HepG2 (cell line): ENCODE measurements at regions not wholly inside any gene's neighbourhood (a gene's known extent, or its start where the extent isn't known, plus 50 kb on each side); places are given as distances from the start of the nearest gene placed in this dataset.

Experiments used
- ATAC-seq: fragments of 200-7000 bp; cut with Tn5 transposase; 3 replicates; pipeline ENCODE4 v1.9.1; 2020; ENCODE audit warnings: mild to moderate bottlenecking, moderate library complexity
- BruUV-seq: library from RNA; stranded (reverse); fragments of 400-500 nt; replicated peaks from 2 replicates; lab custom pipeline; 2021; lab: Mats Ljungman, UMichigan
- CTCF ChIA-PET: fragments of 300-600 bp; formaldehyde crosslinking; extraction: SDS; loops from one replicate; lab custom pipeline; 2021; ENCODE audit warnings: low total read pairs, inconsistent platforms, low intra/inter-chr PET ratio; lab: Yijun Ruan, JAX
- POLR2A ChIA-PET: fragments of 350-600 bp; sonication (Branson Sonifier 250); formaldehyde crosslinking; loops from one replicate; lab custom pipeline; 2020; ENCODE audit warnings: antibody characterized with exemption, inconsistent platforms; lab: Yijun Ruan, JAX
- DNase-seq: peaks from one replicate; pipeline ENCODE4 v3.0.0-alpha.2; 2015; ENCODE audit warnings: low spot score
- FAIRE-seq: peaks from 3 replicates; lab custom pipeline; 2011; peaks lifted over from hg19 to GRCh38; lab: Jason Lieb, UNC
- H2AFZ ChIP-seq: one replicate; pipeline ENCODE4 v1.6.1; 2011; ENCODE audit warnings: low read length, inconsistent platforms
- H3K27ac ChIP-seq: fragments of 300-600 bp; 3 replicates; pipeline ENCODE4 v1.8.0; 2011; ENCODE audit warnings: mixed run types, mild to moderate bottlenecking, mixed read lengths, low read length, inconsistent platforms; ENCODE audit not compliant: insufficient read depth; ENCODE audit errors: extremely low read length
- H3K27me3 ChIP-seq, 2 experiments: fragments of 200-600 bp in 1 of 2; 2 replicates in 1 of 2; 3 replicates in 1 of 2; pipeline versions ENCODE4 v1.6.0 to v1.8.0; 2011; ENCODE audit warnings: low read length in 2 of 2, mild to moderate bottlenecking in 2 of 2, moderate library complexity in 2 of 2, inconsistent platforms in 1 of 2; ENCODE audit not compliant: insufficient read depth in 2 of 2, control insufficient read depth in 1 of 2
- H3K36me3 ChIP-seq, 2 experiments: fragments of 200-600 bp in 1 of 2; replicated peaks in 1 of 2; 2 replicates in 1 of 2; 3 replicates in 1 of 2; pipeline versions ENCODE4 v1.5.1 to v1.8.0; 2011; ENCODE audit warnings: low read length in 2 of 2, inconsistent platforms in 1 of 2; ENCODE audit not compliant: insufficient read depth in 2 of 2, control insufficient read depth in 1 of 2
- H3K4me1 ChIP-seq: 2 replicates; pipeline ENCODE4 v1.5.1; 2012; ENCODE audit warnings: low read length, inconsistent platforms; ENCODE audit not compliant: insufficient read depth
- H3K4me2 ChIP-seq: 2 replicates; pipeline ENCODE4 v1.6.0; 2011; ENCODE audit warnings: low read depth, low read length, inconsistent platforms
- H3K4me3 ChIP-seq, 3 experiments: fragments of 200-600 bp in 1 of 3; sonication (generic), shearing (Covaris generic) in 1 of 3; replicated peaks in 1 of 3; 2 replicates each; pipeline ENCODE4 v1.5.1; 2011 to 2016; ENCODE audit warnings: low read length in 3 of 3, inconsistent platforms in 2 of 3, low read depth in 2 of 3, mild to moderate bottlenecking in 2 of 3, control low read depth in 1 of 3, mixed read lengths in 1 of 3; ENCODE audit not compliant: insufficient read depth in 1 of 3
- H3K79me2 ChIP-seq: one replicate; pipeline ENCODE4 v1.6.1; 2011; ENCODE audit warnings: low read length, inconsistent platforms; ENCODE audit not compliant: insufficient read depth
- H3K9ac ChIP-seq: 2 replicates; pipeline ENCODE4 v1.6.0; 2011; ENCODE audit warnings: mild to moderate bottlenecking, low read depth, low read length, inconsistent platforms; ENCODE audit not compliant: insufficient read depth
- H3K9me3 ChIP-seq: 2 replicates; pipeline ENCODE4 v1.5.1; 2012; ENCODE audit warnings: mild to moderate bottlenecking, low read length
- H4K20me1 ChIP-seq: 2 replicates; pipeline ENCODE4 v1.6.0; 2011; ENCODE audit warnings: inconsistent platforms, mild to moderate bottlenecking, low read length, moderate library complexity; ENCODE audit not compliant: insufficient read depth
- CAMTA2 ChIP-seq: sonication (generic); formaldehyde crosslinking; IDR thresholded peaks from 2 replicates; pipeline ENCODE4 v1.4.0; 2020; ENCODE audit warnings: mild to moderate bottlenecking, missing genetic modification reagents, borderline replicate concordance
- DNMT1 ChIP-seq: sonication (generic); formaldehyde crosslinking; IDR thresholded peaks from 2 replicates; pipeline ENCODE4 v1.5.1; 2020; ENCODE audit warnings: mild to moderate bottlenecking, missing genetic modification reagents
- NCOA1 ChIP-seq: sonication (generic); formaldehyde crosslinking; IDR thresholded peaks from 2 replicates; pipeline ENCODE4 v1.9.0; 2021; ENCODE audit warnings: missing genetic modification reagents
- NFIB ChIP-seq: sonication (generic); formaldehyde crosslinking; IDR thresholded peaks from 2 replicates; pipeline ENCODE4 v1.9.0; 2021; ENCODE audit warnings: missing genetic modification reagents, mild to moderate bottlenecking, borderline replicate concordance
- NFKB2 ChIP-seq: sonication (generic); formaldehyde crosslinking; IDR thresholded peaks from 2 replicates; pipeline ENCODE4 v1.4.0; 2020; ENCODE audit warnings: missing genetic modification reagents, borderline replicate concordance
- ONECUT2 ChIP-seq: sonication (generic); formaldehyde crosslinking; IDR thresholded peaks from 2 replicates; pipeline ENCODE4 v1.4.0; 2020; ENCODE audit warnings: missing genetic modification reagents
- POLR2AphosphoS5 ChIP-seq: IDR thresholded peaks from 2 replicates; pipeline ENCODE4 v1.6.1; 2012; ENCODE audit warnings: low read depth, low read length
- SRY ChIP-seq: sonication (generic); formaldehyde crosslinking; IDR thresholded peaks from 2 replicates; pipeline ENCODE4 v1.8.0; 2022; ENCODE audit warnings: mild to moderate bottlenecking, missing genetic modification reagents
- TCF7 ChIP-seq: sonication (generic); IDR thresholded peaks from 2 replicates; pipeline ENCODE4 v1.6.1; 2016; ENCODE audit warnings: antibody characterized with exemption, low read depth
- ZNF292 ChIP-seq: sonication (generic); formaldehyde crosslinking; IDR thresholded peaks from 2 replicates; pipeline ENCODE4 v1.8.1; 2022; ENCODE audit warnings: mild to moderate bottlenecking, low read depth, missing genetic modification reagents, borderline replicate concordance
- ZNF839 ChIP-seq: sonication (generic); formaldehyde crosslinking; IDR thresholded peaks from 2 replicates; pipeline ENCODE4 v1.4.0; 2020; ENCODE audit warnings: missing genetic modification reagents, mild to moderate bottlenecking, borderline replicate concordance
- WGBS: methylation state at CpG from one replicate; pipeline ENCODE4 v1.1.6; 2017; ENCODE audit warnings: low lambda C conversion rate; 5-methylcytosine and 5-hydroxymethylcytosine counted together
- in situ Hi-C: cut with HindIII; loops from 2 replicates; pipeline ENCODE4 v1.10.0; 2017; ENCODE audit warnings: low pct_unique_long_range_greater_than_20kb; ENCODE audit not compliant: extremely low pct_ligation_motif_present
- intact Hi-C: fragments of 100-400 bp; cut with micrococcal nuclease; formaldehyde crosslinking; loops from one replicate; pipeline ENCODE4 v1.10.0; 2022; ENCODE audit not compliant: unreplicated experiment
- TF ChIP-seq, protein P1 (sequence below): sonication (generic); formaldehyde crosslinking; IDR thresholded peaks from 2 replicates; pipeline ENCODE4 v1.5.0; 2020; ENCODE audit warnings: mild to moderate bottlenecking, missing genetic modification reagents
- TF ChIP-seq, protein P2 (sequence below): sonication (generic); formaldehyde crosslinking; IDR thresholded peaks from 2 replicates; pipeline ENCODE4 v1.8.1; 2023; ENCODE audit warnings: mild to moderate bottlenecking, inconsistent platforms, moderate library complexity, missing genetic modification reagents, borderline replicate concordance
- TF ChIP-seq, protein P3 (sequence below): sonication (generic); formaldehyde crosslinking; IDR thresholded peaks from 2 replicates; pipeline ENCODE4 v1.5.0; 2020; ENCODE audit warnings: missing genetic modification reagents

DNA sequence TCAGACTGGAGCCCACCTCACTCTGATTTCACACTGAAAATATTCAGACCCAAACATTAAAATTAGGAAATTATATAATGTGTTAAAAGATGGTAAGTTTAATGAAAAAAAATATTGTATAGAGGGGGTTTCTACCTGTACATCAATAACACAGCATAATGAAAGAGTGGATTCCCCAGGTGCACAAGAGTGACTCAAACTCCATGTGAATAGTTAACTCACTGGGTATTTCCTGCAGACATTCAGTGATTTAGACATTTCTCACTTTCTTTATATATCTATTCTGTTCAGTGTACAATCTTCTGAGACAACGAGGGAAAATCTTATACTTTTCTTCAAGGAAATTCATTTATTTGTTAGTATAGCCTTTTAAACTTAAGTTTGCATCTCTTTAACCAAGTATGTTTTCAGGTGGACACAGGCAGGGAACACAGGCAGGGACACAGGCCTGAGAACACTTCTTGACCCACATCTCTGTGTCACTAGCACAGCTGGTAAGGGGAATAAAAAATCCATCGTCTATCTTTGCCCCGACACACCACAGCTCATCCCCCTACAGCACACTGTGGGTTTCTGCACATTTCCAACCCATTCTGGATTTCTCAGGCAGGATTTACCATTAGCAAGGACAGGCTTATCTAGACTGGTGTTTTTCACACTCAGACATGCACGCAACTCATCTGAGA, 525.5 kb upstream of the BOD1L1 start:
- in situ Hi-C loops = no loop called here
- TF ChIP-seq ZNF292 (no peak), POLR2AphosphoS5 (no peak), ZNF839 (CRISPR knock-in tag) (no peak), NCOA1 (CRISPR knock-in tag) (no peak), NFKB2 (no peak), CAMTA2 (no peak), DNMT1 (CRISPR knock-in tag) (no peak), SRY (CRISPR knock-in tag) (no peak), TCF7 (no peak), ONECUT2 (CRISPR knock-in tag) (no peak), NFIB (CRISPR knock-in tag) (no peak)
- TF ChIP-seq, protein P1, sequence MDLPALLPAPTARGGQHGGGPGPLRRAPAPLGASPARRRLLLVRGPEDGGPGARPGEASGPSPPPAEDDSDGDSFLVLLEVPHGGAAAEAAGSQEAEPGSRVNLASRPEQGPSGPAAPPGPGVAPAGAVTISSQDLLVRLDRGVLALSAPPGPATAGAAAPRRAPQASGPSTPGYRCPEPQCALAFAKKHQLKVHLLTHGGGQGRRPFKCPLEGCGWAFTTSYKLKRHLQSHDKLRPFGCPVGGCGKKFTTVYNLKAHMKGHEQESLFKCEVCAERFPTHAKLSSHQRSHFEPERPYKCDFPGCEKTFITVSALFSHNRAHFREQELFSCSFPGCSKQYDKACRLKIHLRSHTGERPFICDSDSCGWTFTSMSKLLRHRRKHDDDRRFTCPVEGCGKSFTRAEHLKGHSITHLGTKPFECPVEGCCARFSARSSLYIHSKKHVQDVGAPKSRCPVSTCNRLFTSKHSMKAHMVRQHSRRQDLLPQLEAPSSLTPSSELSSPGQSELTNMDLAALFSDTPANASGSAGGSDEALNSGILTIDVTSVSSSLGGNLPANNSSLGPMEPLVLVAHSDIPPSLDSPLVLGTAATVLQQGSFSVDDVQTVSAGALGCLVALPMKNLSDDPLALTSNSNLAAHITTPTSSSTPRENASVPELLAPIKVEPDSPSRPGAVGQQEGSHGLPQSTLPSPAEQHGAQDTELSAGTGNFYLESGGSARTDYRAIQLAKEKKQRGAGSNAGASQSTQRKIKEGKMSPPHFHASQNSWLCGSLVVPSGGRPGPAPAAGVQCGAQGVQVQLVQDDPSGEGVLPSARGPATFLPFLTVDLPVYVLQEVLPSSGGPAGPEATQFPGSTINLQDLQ (CRISPR knock-in tag) = no peak
- TF ChIP-seq, protein P2, sequence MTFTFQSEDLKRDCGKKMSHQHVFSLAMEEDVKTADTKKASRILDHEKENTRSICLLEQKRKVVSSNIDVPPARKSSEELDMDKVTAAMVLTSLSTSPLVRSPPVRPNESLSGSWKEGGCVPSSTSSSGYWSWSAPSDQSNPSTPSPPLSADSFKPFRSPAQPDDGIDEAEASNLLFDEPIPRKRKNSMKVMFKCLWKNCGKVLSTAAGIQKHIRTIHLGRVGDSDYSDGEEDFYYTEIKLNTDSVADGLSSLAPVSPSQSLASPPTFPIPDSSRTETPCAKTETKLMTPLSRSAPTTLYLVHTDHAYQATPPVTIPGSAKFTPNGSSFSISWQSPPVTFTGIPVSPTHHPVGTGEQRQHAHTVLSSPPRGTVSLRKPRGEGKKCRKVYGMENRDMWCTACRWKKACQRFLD (CRISPR knock-in tag) = no peak
- TF ChIP-seq, protein P3, sequence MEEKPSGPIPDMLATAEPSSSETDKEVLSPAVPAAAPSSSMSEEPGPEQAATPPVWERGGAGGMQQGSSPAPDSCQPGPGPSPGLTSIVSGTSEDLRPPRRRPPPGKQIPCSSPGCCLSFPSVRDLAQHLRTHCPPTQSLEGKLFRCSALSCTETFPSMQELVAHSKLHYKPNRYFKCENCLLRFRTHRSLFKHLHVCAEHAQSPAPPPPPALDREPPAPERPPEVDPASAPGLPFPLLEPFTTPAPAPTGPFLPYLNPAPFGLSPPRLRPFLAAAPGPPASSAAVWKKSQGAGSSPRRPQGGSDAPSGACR (CRISPR knock-in tag) = no peak
- H3K36me3 ChIP-seq = no peaks in the 10 kb centered on the region
- no peak overlapping the region for H3K4me3 ChIP-seq
- no peak overlapping the region for H2AFZ ChIP-seq
- H3K9ac ChIP-seq = no peak overlapping the region
- H3K27me3 ChIP-seq = no peaks in the 10 kb centered on the region
- H3K4me1 ChIP-seq = no peaks in the 10 kb centered on the region
- ChIA-PET CTCF (no interaction called here), POLR2A (no interaction called here)
- H3K79me2 ChIP-seq = no peaks in the 10 kb centered on the region
- intact Hi-C loops = no loop called here
- no TSS peak for BruUV-seq
- no peak overlapping the region for H3K4me2 ChIP-seq
- FAIRE-seq = no peak
- H3K9me3 ChIP-seq = peaks cover 82% of the 10 kb centered on the region
- WGBS = 10% methylated on average over 4 of the region's 4 CpGs
- DNase-seq = no peak
- H3K27ac ChIP-seq = no peak overlapping the region
- ATAC-seq = no peak
- H4K20me1 ChIP-seq = no peaks in the 10 kb centered on the region
